ENCODE measurements at regions not wholly inside any gene's neighbourhood (a gene's known extent, or its start where the extent isn't known, plus 50 kb on each side); places are given as distances from the start of the nearest gene placed in this dataset.

- no peak for TF ChIP-seq REST (IDR thresholded peaks at IDR 0.05; ENCODE audit: low read depth)
- no peak for TF ChIP-seq USF1 (IDR thresholded peaks at IDR 0.05)
- TF ChIP-seq MAX (IDR thresholded peaks at IDR 0.05): no peak
- TF ChIP-seq RAD21 (IDR thresholded peaks at IDR 0.05; ENCODE audit: low read depth): no peak
- no peak for TF ChIP-seq TCF12 (IDR thresholded peaks at IDR 0.05; ENCODE audit: low read depth)
- no peak for TF ChIP-seq NFIC (IDR thresholded peaks at IDR 0.05)
- no peak for TF ChIP-seq EGR1 (IDR thresholded peaks at IDR 0.05)
- no peak for TF ChIP-seq TAF1 (IDR thresholded peaks at IDR 0.05; ENCODE audit: low read depth)
- TF ChIP-seq CREB1 (IDR thresholded peaks at IDR 0.05; ENCODE audit: low read depth): no peak
- TF ChIP-seq FOXM1 (IDR thresholded peaks at IDR 0.05; ENCODE audit: borderline replicate concordance, low read depth): no peak
- no peak for TF ChIP-seq YY1 (IDR thresholded peaks at IDR 0.05; ENCODE audit: low read depth)
- no peak for TF ChIP-seq EP300 (IDR thresholded peaks at IDR 0.05; ENCODE audit: borderline replicate concordance)
- no peak for TF ChIP-seq CEBPB (IDR thresholded peaks at IDR 0.05)
- TF ChIP-seq ZBTB7A (IDR thresholded peaks at IDR 0.05; ENCODE audit: low read depth): no peak
Measured at GRCh38 chr2:63778391-63778790, 63.3 kb upstream of the UGP2 start.

GRCh38 chr2:63780518-63781155 lies 61.1 kb upstream of the UGP2 start:
- TF ChIP-seq REST (IDR thresholded peaks at IDR 0.05; ENCODE audit: low read depth): no peak
- no peak for TF ChIP-seq EP300 (IDR thresholded peaks at IDR 0.05; ENCODE audit: borderline replicate concordance)
- no peak for TF ChIP-seq MAX (IDR thresholded peaks at IDR 0.05)
- TF ChIP-seq YY1 (IDR thresholded peaks at IDR 0.05; ENCODE audit: low read depth): no peak
- TF ChIP-seq NFIC (IDR thresholded peaks at IDR 0.05): no peak
- no peak for TF ChIP-seq EGR1 (IDR thresholded peaks at IDR 0.05)
- TF ChIP-seq CREB1 (IDR thresholded peaks at IDR 0.05; ENCODE audit: low read depth): no peak
- TF ChIP-seq ZBTB7A (IDR thresholded peaks at IDR 0.05; ENCODE audit: low read depth): no peak
- no peak for TF ChIP-seq FOXM1 (IDR thresholded peaks at IDR 0.05; ENCODE audit: borderline replicate concordance, low read depth)

GRCh38 chr2:63784461-63784860 lies 57.2 kb upstream of the UGP2 start:
- TF ChIP-seq CEBPB (IDR thresholded peaks at IDR 0.05): no peak
- no peak for TF ChIP-seq EP300 (IDR thresholded peaks at IDR 0.05; ENCODE audit: borderline replicate concordance)
- TF ChIP-seq RAD21 (IDR thresholded peaks at IDR 0.05; ENCODE audit: low read depth): no peak
- no peak for TF ChIP-seq YY1 (IDR thresholded peaks at IDR 0.05; ENCODE audit: low read depth)
- no peak for TF ChIP-seq EGR1 (IDR thresholded peaks at IDR 0.05)
- TF ChIP-seq TAF1 (IDR thresholded peaks at IDR 0.05; ENCODE audit: low read depth): no peak
- TF ChIP-seq USF1 (IDR thresholded peaks at IDR 0.05): no peak
- TF ChIP-seq CREB1 (IDR thresholded peaks at IDR 0.05; ENCODE audit: low read depth): no peak
- no peak for TF ChIP-seq REST (IDR thresholded peaks at IDR 0.05; ENCODE audit: low read depth)

- TF ChIP-seq FOXM1 (IDR thresholded peaks at IDR 0.05; ENCODE audit: borderline replicate concordance, low read depth) (no peak), CEBPB (IDR thresholded peaks at IDR 0.05) (no peak), YY1 (IDR thresholded peaks at IDR 0.05; ENCODE audit: low read depth) (no peak), MAX (IDR thresholded peaks at IDR 0.05) (no peak), TCF12 (IDR thresholded peaks at IDR 0.05; ENCODE audit: low read depth) (no peak), CREB1 (IDR thresholded peaks at IDR 0.05; ENCODE audit: low read depth) (no peak), TAF1 (IDR thresholded peaks at IDR 0.05; ENCODE audit: low read depth) (no peak), EP300 (IDR thresholded peaks at IDR 0.05; ENCODE audit: borderline replicate concordance) (no peak), USF1 (IDR thresholded peaks at IDR 0.05) (no peak), NFIC (IDR thresholded peaks at IDR 0.05) (no peak), REST (IDR thresholded peaks at IDR 0.05; ENCODE audit: low read depth) (no peak), ZBTB7A (IDR thresholded peaks at IDR 0.05; ENCODE audit: low read depth) (no peak), EGR1 (IDR thresholded peaks at IDR 0.05) (no peak), TEAD4 (IDR thresholded peaks at IDR 0.05) (no peak), RAD21 (IDR thresholded peaks at IDR 0.05; ENCODE audit: low read depth) (no peak)
Measured at GRCh38 chr2:63785096-63785495, 56.6 kb upstream of the UGP2 start.

Data from Ishikawa (cell line).